ENCODE measurements at regions not wholly inside any gene's neighbourhood (a gene's known extent, or its start where the extent isn't known, plus 50 kb on each side); places are given as distances from the start of the nearest gene placed in this dataset.

DNA sequence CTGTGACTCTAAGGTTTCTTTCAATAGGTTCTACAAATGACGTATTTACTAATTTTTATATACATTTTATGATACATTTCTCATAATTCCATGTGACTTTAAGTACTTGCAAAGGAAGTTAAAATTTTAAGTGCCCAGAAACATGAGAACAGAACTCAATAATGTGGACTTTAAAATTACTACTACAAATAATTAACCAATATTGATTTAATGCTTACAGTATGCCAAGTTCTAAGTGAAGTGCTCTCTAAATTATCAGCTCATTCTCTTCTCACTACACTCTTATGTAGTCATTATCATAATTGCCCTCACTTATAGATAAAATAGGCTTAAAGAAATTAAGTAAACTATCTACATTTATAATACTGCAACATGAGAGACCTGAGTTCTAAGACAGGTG is 1690.7 kb upstream of the CDH9 start:
- H3K27me3 Mint-ChIP-seq (ENCODE audit: insufficient read depth, low read depth, poor library complexity) = no peaks in the 10 kb centered on the region
- TF ChIP-seq ZNF331 (CRISPR knock-in tag; IDR thresholded peaks at IDR 0.05; ENCODE audit: low read depth) (no peak), POLR2AphosphoS5 (IDR thresholded peaks at IDR 0.05; ENCODE audit: low read depth) (no peak), EZH2 (IDR thresholded peaks at IDR 0.05; ENCODE audit: low read depth, unreplicated experiment) (no peak), CREB1 (CRISPR knock-in tag; IDR thresholded peaks at IDR 0.05; ENCODE audit: low read depth) (no peak), ZNF114 (CRISPR knock-in tag; IDR thresholded peaks at IDR 0.05) (no peak), EZH2phosphoT487 (IDR thresholded peaks at IDR 0.05; ENCODE audit: unreplicated experiment) (no peak), STAT1 (IDR thresholded peaks at IDR 0.05; ENCODE audit: unreplicated experiment) (no peak), NANOG (IDR thresholded peaks at IDR 0.05; ENCODE audit: borderline replicate concordance) (no peak), JUNB (IDR thresholded peaks at IDR 0.05; ENCODE audit: unreplicated experiment) (no peak)
- TF ChIP-seq, protein P1, sequence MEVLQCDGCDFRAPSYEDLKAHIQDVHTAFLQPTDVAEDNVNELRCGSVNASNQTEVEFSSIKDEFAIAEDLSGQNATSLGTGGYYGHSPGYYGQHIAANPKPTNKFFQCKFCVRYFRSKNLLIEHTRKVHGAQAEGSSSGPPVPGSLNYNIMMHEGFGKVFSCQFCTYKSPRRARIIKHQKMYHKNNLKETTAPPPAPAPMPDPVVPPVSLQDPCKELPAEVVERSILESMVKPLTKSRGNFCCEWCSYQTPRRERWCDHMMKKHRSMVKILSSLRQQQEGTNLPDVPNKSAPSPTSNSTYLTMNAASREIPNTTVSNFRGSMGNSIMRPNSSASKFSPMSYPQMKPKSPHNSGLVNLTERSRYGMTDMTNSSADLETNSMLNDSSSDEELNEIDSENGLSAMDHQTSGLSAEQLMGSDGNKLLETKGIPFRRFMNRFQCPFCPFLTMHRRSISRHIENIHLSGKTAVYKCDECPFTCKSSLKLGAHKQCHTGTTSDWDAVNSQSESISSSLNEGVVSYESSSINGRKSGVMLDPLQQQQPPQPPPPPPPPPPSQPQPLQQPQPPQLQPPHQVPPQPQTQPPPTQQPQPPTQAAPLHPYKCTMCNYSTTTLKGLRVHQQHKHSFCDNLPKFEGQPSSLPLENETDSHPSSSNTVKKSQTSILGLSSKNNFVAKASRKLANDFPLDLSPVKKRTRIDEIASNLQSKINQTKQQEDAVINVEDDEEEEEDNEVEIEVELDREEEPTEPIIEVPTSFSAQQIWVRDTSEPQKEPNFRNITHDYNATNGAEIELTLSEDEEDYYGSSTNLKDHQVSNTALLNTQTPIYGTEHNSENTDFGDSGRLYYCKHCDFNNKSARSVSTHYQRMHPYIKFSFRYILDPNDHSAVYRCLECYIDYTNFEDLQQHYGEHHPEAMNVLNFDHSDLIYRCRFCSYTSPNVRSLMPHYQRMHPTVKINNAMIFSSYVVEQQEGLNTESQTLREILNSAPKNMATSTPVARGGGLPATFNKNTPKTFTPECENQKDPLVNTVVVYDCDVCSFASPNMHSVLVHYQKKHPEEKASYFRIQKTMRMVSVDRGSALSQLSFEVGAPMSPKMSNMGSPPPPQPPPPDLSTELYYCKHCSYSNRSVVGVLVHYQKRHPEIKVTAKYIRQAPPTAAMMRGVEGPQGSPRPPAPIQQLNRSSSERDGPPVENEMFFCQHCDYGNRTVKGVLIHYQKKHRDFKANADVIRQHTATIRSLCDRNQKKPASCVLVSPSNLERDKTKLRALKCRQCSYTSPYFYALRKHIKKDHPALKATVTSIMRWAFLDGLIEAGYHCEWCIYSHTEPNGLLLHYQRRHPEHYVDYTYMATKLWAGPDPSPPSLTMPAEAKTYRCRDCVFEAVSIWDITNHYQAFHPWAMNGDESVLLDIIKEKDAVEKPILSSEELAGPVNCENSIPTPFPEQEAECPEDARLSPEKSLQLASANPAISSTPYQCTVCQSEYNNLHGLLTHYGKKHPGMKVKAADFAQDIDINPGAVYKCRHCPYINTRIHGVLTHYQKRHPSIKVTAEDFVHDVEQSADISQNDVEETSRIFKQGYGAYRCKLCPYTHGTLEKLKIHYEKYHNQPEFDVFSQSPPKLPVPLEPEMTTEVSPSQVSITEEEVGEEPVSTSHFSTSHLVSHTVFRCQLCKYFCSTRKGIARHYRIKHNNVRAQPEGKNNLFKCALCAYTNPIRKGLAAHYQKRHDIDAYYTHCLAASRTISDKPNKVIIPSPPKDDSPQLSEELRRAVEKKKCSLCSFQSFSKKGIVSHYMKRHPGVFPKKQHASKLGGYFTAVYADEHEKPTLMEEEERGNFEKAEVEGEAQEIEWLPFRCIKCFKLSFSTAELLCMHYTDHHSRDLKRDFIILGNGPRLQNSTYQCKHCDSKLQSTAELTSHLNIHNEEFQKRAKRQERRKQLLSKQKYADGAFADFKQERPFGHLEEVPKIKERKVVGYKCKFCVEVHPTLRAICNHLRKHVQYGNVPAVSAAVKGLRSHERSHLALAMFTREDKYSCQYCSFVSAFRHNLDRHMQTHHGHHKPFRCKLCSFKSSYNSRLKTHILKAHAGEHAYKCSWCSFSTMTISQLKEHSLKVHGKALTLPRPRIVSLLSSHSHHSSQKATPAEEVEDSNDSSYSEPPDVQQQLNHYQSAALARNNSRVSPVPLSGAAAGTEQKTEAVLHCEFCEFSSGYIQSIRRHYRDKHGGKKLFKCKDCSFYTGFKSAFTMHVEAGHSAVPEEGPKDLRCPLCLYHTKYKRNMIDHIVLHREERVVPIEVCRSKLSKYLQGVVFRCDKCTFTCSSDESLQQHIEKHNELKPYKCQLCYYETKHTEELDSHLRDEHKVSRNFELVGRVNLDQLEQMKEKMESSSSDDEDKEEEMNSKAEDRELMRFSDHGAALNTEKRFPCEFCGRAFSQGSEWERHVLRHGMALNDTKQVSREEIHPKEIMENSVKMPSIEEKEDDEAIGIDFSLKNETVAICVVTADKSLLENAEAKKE (CRISPR knock-in tag; IDR thresholded peaks at IDR 0.05) = no peak
- TF ChIP-seq, protein P2, sequence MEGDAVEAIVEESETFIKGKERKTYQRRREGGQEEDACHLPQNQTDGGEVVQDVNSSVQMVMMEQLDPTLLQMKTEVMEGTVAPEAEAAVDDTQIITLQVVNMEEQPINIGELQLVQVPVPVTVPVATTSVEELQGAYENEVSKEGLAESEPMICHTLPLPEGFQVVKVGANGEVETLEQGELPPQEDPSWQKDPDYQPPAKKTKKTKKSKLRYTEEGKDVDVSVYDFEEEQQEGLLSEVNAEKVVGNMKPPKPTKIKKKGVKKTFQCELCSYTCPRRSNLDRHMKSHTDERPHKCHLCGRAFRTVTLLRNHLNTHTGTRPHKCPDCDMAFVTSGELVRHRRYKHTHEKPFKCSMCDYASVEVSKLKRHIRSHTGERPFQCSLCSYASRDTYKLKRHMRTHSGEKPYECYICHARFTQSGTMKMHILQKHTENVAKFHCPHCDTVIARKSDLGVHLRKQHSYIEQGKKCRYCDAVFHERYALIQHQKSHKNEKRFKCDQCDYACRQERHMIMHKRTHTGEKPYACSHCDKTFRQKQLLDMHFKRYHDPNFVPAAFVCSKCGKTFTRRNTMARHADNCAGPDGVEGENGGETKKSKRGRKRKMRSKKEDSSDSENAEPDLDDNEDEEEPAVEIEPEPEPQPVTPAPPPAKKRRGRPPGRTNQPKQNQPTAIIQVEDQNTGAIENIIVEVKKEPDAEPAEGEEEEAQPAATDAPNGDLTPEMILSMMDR (conservative IDR thresholded peaks at IDR 0.05; ENCODE audit: low read depth in 2 of 2) = no peak
- TF ChIP-seq, protein P3, sequence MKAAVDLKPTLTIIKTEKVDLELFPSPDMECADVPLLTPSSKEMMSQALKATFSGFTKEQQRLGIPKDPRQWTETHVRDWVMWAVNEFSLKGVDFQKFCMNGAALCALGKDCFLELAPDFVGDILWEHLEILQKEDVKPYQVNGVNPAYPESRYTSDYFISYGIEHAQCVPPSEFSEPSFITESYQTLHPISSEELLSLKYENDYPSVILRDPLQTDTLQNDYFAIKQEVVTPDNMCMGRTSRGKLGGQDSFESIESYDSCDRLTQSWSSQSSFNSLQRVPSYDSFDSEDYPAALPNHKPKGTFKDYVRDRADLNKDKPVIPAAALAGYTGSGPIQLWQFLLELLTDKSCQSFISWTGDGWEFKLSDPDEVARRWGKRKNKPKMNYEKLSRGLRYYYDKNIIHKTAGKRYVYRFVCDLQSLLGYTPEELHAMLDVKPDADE (IDR thresholded peaks at IDR 0.05) = no peak
- TF ChIP-seq, protein P4, sequence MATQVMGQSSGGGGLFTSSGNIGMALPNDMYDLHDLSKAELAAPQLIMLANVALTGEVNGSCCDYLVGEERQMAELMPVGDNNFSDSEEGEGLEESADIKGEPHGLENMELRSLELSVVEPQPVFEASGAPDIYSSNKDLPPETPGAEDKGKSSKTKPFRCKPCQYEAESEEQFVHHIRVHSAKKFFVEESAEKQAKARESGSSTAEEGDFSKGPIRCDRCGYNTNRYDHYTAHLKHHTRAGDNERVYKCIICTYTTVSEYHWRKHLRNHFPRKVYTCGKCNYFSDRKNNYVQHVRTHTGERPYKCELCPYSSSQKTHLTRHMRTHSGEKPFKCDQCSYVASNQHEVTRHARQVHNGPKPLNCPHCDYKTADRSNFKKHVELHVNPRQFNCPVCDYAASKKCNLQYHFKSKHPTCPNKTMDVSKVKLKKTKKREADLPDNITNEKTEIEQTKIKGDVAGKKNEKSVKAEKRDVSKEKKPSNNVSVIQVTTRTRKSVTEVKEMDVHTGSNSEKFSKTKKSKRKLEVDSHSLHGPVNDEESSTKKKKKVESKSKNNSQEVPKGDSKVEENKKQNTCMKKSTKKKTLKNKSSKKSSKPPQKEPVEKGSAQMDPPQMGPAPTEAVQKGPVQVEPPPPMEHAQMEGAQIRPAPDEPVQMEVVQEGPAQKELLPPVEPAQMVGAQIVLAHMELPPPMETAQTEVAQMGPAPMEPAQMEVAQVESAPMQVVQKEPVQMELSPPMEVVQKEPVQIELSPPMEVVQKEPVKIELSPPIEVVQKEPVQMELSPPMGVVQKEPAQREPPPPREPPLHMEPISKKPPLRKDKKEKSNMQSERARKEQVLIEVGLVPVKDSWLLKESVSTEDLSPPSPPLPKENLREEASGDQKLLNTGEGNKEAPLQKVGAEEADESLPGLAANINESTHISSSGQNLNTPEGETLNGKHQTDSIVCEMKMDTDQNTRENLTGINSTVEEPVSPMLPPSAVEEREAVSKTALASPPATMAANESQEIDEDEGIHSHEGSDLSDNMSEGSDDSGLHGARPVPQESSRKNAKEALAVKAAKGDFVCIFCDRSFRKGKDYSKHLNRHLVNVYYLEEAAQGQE (IDR thresholded peaks at IDR 0.05; ENCODE audit: unreplicated experiment) = no peak

More for the DNA sequence above, 1690.7 kb upstream of the CDH9 start:
- ATAC-seq = no peak
- H3K36me3 Mint-ChIP-seq (ENCODE audit: low read depth) = no peaks in the 10 kb centered on the region
- Histone ChIP-seq H3K79me2 (replicated peaks; ENCODE audit: insufficient read depth) (no peaks in the 10 kb centered on the region), H2AFZ (no peak overlapping the region), H3F3A (replicated peaks; ENCODE audit: low read depth) (no peaks in the 10 kb centered on the region), H3K36me3 (ENCODE audit: insufficient read depth) (no peaks in the 10 kb centered on the region), H3K27me3 (ENCODE audit: insufficient read depth) (no peaks in the 10 kb centered on the region), H3K4me3 (no peak overlapping the region), H3K4me1 (ENCODE audit: insufficient read depth) (no peaks in the 10 kb centered on the region), H3K4me2 (no peak overlapping the region), H4K20me1 (replicated peaks; ENCODE audit: insufficient read depth) (no peaks in the 10 kb centered on the region), H3K27ac (ENCODE audit: low read depth) (no peak overlapping the region), H3K9me2 (ENCODE audit: insufficient read depth) (no peaks in the 10 kb centered on the region)
- no peak for DNase-seq (ENCODE audit: low spot score)
- H3K27ac Mint-ChIP-seq = no peak overlapping the region
- H3K4me3 Mint-ChIP-seq = no peak overlapping the region
- no peaks in the 10 kb centered on the region for H3K9me3 Mint-ChIP-seq
- H3K4me1 Mint-ChIP-seq = no peaks in the 10 kb centered on the region; the same call in 2 of the 3 replicates

Data from GM23338 (cell line).